ENCODE measurements at regions not wholly inside any gene's neighbourhood (a gene's known extent, or its start where the extent isn't known, plus 50 kb on each side); places are given as distances from the start of the nearest gene placed in this dataset.

- no peak overlapping the region for H2AFZ ChIP-seq (replicated peaks; ENCODE audit: low read length, poor library complexity)
- no peak overlapping the region for H3K14ac ChIP-seq (replicated peaks; ENCODE audit: low read depth, low read length)
- BruUV-seq (replicated peaks): no TSS peak
- no peak overlapping the region for H3K27ac ChIP-seq (ENCODE audit: insufficient read depth, low read length)
- H3K23ac ChIP-seq (ENCODE audit: low read depth, low read length): peak overlapping the region; percentile 43; the same call in 1 of the 2 replicates
- H3K36me3 ChIP-seq (ENCODE audit: control insufficient read depth, insufficient read depth, low read length): no peaks in the 10 kb centered on the region
- H3K27me3 ChIP-seq (ENCODE audit: control insufficient read depth, insufficient read depth, low read length): no peaks in the 10 kb centered on the region
- no peak overlapping the region for H2BK5ac ChIP-seq (ENCODE audit: low read depth, low read length, poor library complexity, severe bottlenecking)
- H3K4ac ChIP-seq (ENCODE audit: low read depth, low read length): peak overlapping the region; percentile 53; the same call in 1 of the 2 replicates
- H3K9ac ChIP-seq (ENCODE audit: low read depth, low read length): no peak overlapping the region
- no peak overlapping the region for H2BK120ac ChIP-seq (ENCODE audit: low read depth, low read length)
- peaks cover 22% of the 10 kb centered on the region for H3K4me1 ChIP-seq (ENCODE audit: control insufficient read depth, insufficient read depth, low read length)
- H4K91ac ChIP-seq (ENCODE audit: insufficient read depth, low read depth, low read length): peak overlapping the region; percentile 47; the same call in 1 of the 2 replicates
- no peak overlapping the region for H4K8ac ChIP-seq (ENCODE audit: low read depth in 2 of 2, low read length in 2 of 2)
- ChIA-PET CTCF (no interaction called here), POLR2A (ENCODE audit: unreplicated experiment) (no interaction called here)
- no peak overlapping the region for H3K18ac ChIP-seq (ENCODE audit: low read depth, low read length)
- peaks cover 3% of the 10 kb centered on the region; the same call in 1 of the 2 replicates for H3K9me3 ChIP-seq (ENCODE audit: control insufficient read depth, insufficient read depth, low read length)
- no peak overlapping the region for H3K4me3 ChIP-seq (ENCODE audit: insufficient read depth, low read depth, low read length)
- no peak overlapping the region for H2AK5ac ChIP-seq (ENCODE audit: low read depth, low read length)
- no peaks in the 10 kb centered on the region for H4K20me1 ChIP-seq (ENCODE audit: insufficient read depth, low read length)
- ATAC-seq (ENCODE audit: low read depth) (peak; percentile 30), DNase-seq (peak; percentile 83)
- intact Hi-C loops (cut with micrococcal nuclease) (no loop called here), dilution Hi-C loops (cut with HindIII; ENCODE audit: low sequenced_read_pairs, unreplicated experiment) (no loop called here), in situ Hi-C loops (cut with MboI; ENCODE audit: low sequenced_read_pairs) (no loop called here)
- WGBS, 2 experiments (ENCODE audit: extremely low coverage in 2 of 2, insufficient read length in 1 of 2): no CpG with 5 or more reads among the region's 1 CpG
- H3K9me1 ChIP-seq (ENCODE audit: insufficient read depth, low read length): peaks cover 26% of the 10 kb centered on the region
- H3K4me2 ChIP-seq (ENCODE audit: low read depth, low read length): no peak overlapping the region
- H2BK20ac ChIP-seq (ENCODE audit: low read depth, low read length): peak overlapping the region; percentile 76
- H3K79me1 ChIP-seq (ENCODE audit: low read depth in 1 of 2, low read length in 2 of 2): no peaks in the 10 kb centered on the region
- no peak overlapping the region for H3K56ac ChIP-seq (ENCODE audit: extremely low read depth, insufficient read depth, low read length)
- peak overlapping the region; percentile 55 for H2AK9ac ChIP-seq (replicated peaks; ENCODE audit: low read depth, low read length, poor library complexity)
- no peak overlapping the region; the same call in 1 of the 3 replicates for H2BK15ac ChIP-seq (ENCODE audit: low read depth, low read length)
- TF ChIP-seq CEBPB (IDR thresholded peaks at IDR 0.05; ENCODE audit: low read depth, low read length) (peak; percentile 99), RFX5 (IDR thresholded peaks at IDR 0.05; ENCODE audit: low read depth, low read length) (no peak), MAZ (IDR thresholded peaks at IDR 0.05; ENCODE audit: borderline replicate concordance, low read depth, low read length) (no peak)
- no peak overlapping the region; the same call in 1 of the 2 replicates for H4K5ac ChIP-seq (ENCODE audit: low read depth, low read length)
Observed at GRCh38 chr11:19393941-19394340, 153.2 kb upstream of the E2F8 start.
